ENCODE measurements at regions not wholly inside any gene's neighbourhood (a gene's known extent, or its start where the extent isn't known, plus 50 kb on each side); places are given as distances from the start of the nearest gene placed in this dataset.

DNA sequence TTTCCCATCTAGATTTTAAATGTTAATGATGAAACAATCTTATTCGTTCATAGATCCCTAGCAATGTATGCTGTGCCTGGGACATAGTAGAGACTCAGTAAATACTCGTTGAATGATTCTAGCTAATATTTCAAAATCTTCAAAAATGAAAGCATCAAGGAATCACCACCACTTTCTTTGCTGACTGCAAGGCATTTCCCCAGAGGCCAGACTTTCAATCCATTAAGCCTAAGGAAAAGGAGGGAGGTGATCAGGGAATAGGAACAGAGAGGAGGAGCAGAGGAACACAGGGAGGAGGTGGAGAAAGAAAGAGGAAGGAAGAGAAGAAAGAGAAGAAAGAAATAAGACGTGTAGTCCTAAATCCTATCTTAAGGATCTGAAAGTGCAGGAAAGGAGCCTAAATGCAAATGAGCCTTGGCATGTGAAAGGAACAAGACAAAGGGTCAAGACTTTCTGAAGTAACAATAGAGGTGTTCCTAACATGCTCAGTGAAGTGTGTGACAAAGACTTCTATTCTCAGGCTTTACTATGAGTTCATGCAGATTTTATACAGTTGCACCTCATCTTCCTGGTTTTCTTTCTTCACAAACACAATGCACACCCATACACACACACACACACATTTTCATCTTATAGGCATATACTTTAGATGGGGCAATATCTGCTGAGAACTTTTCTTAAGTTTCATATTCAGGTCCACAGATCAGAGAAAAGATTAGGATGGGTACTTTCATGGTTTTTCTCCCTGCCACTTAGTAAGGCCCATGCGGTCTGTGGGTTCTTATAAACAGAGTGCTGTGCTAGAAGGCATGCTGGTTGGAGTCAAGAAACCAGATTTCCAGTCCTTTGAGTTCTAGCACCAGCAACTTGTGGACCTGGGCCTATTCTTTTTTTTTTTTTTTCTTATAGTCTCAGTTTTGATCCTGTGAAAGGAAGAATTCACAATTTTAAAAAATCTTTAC, 512.2 kb upstream of the TNC start:
- no peaks in the 10 kb centered on the region for H3K4me1 ChIP-seq (ENCODE audit: control insufficient read depth, insufficient read depth, low read length)
- H3K36me3 ChIP-seq (ENCODE audit: control insufficient read depth, insufficient read depth, low read length) = no peaks in the 10 kb centered on the region
- no peak overlapping the region for H3K4me3 ChIP-seq (ENCODE audit: low read depth in 2 of 2, low read length in 2 of 2)
- ChIA-PET POLR2A (no interaction called here), CTCF (no interaction called here)
- TF ChIP-seq, protein P1, sequence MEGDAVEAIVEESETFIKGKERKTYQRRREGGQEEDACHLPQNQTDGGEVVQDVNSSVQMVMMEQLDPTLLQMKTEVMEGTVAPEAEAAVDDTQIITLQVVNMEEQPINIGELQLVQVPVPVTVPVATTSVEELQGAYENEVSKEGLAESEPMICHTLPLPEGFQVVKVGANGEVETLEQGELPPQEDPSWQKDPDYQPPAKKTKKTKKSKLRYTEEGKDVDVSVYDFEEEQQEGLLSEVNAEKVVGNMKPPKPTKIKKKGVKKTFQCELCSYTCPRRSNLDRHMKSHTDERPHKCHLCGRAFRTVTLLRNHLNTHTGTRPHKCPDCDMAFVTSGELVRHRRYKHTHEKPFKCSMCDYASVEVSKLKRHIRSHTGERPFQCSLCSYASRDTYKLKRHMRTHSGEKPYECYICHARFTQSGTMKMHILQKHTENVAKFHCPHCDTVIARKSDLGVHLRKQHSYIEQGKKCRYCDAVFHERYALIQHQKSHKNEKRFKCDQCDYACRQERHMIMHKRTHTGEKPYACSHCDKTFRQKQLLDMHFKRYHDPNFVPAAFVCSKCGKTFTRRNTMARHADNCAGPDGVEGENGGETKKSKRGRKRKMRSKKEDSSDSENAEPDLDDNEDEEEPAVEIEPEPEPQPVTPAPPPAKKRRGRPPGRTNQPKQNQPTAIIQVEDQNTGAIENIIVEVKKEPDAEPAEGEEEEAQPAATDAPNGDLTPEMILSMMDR (IDR thresholded peaks at IDR 0.05) = no peak
- no peak for TF ChIP-seq SIN3A (IDR thresholded peaks at IDR 0.05; ENCODE audit: borderline replicate concordance, insufficient read depth, low read depth, low read length)
- TF ChIP-seq, protein P2, sequence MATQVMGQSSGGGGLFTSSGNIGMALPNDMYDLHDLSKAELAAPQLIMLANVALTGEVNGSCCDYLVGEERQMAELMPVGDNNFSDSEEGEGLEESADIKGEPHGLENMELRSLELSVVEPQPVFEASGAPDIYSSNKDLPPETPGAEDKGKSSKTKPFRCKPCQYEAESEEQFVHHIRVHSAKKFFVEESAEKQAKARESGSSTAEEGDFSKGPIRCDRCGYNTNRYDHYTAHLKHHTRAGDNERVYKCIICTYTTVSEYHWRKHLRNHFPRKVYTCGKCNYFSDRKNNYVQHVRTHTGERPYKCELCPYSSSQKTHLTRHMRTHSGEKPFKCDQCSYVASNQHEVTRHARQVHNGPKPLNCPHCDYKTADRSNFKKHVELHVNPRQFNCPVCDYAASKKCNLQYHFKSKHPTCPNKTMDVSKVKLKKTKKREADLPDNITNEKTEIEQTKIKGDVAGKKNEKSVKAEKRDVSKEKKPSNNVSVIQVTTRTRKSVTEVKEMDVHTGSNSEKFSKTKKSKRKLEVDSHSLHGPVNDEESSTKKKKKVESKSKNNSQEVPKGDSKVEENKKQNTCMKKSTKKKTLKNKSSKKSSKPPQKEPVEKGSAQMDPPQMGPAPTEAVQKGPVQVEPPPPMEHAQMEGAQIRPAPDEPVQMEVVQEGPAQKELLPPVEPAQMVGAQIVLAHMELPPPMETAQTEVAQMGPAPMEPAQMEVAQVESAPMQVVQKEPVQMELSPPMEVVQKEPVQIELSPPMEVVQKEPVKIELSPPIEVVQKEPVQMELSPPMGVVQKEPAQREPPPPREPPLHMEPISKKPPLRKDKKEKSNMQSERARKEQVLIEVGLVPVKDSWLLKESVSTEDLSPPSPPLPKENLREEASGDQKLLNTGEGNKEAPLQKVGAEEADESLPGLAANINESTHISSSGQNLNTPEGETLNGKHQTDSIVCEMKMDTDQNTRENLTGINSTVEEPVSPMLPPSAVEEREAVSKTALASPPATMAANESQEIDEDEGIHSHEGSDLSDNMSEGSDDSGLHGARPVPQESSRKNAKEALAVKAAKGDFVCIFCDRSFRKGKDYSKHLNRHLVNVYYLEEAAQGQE (IDR thresholded peaks at IDR 0.05; ENCODE audit: insufficient read depth in 1 of 2, low read depth in 2 of 2, low read length in 1 of 2) = no peak
- no peak for TF ChIP-seq TCF7L2 (IDR thresholded peaks at IDR 0.05; ENCODE audit: low read depth, low read length)
- TF ChIP-seq POLR2AphosphoS5 (IDR thresholded peaks at IDR 0.05; ENCODE audit: low read depth, low read length) = no peak
- in situ Hi-C loops (cut with HindIII; ENCODE audit: low pct_unique_long_range_greater_than_20kb, low sequenced_read_pairs) = no loop called here
- H3K9me3 ChIP-seq (ENCODE audit: control insufficient read depth, insufficient read depth, low read depth, low read length) = no peaks in the 10 kb centered on the region
- H3K27ac ChIP-seq (ENCODE audit: low read length) = no peak overlapping the region; the same call in 1 of the 2 replicates
- intact Hi-C loops (cut with micrococcal nuclease; ENCODE audit: unreplicated experiment) = no loop called here
- DNase-seq (ENCODE audit: low read depth, low spot score) (no peak), ATAC-seq (no peak)
- no TSS peak for BruUV-seq (replicated peaks)
- H3K27me3 ChIP-seq (ENCODE audit: control insufficient read depth, insufficient read depth, low read length) = no peaks in the 10 kb centered on the region

DNA sequence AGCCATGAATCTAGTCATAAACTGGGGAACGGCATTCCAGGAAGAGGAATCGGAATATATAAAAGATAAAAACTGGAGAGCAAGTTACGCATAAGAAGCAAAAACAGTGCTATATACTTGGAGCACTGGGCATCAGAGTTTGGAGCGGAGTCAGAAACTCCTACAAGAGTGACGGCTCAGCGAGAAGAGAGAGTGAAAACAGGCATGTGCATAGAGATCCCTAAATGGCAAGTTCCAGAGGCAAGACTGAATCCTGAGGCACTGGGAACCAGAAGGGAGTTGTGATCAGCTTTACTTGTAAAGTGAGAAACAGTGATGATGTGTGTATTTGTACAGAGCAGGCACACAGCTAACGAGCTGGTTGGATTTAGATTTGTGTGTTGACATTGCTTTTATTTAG, 514.4 kb upstream of the TNC start:
- no peak overlapping the region for H3K4me3 ChIP-seq (ENCODE audit: low read depth in 2 of 2, low read length in 2 of 2)
- H3K36me3 ChIP-seq (ENCODE audit: control insufficient read depth, insufficient read depth, low read length) = no peaks in the 10 kb centered on the region
- no peak overlapping the region for H3K27ac ChIP-seq (ENCODE audit: low read length)
- ChIA-PET CTCF (no interaction called here), POLR2A (no interaction called here)
- DNase-seq (ENCODE audit: low read depth, low spot score) (no peak), ATAC-seq (no peak)
- TF ChIP-seq TCF7L2 (IDR thresholded peaks at IDR 0.05; ENCODE audit: low read depth, low read length) (no peak), SIN3A (IDR thresholded peaks at IDR 0.05; ENCODE audit: borderline replicate concordance, insufficient read depth, low read depth, low read length) (no peak), POLR2AphosphoS5 (IDR thresholded peaks at IDR 0.05; ENCODE audit: low read depth, low read length) (no peak)
- TF ChIP-seq, protein P2 (IDR thresholded peaks at IDR 0.05; ENCODE audit: insufficient read depth in 1 of 2, low read depth in 2 of 2, low read length in 1 of 2) = no peak
- TF ChIP-seq, protein P1 (IDR thresholded peaks at IDR 0.05) = no peak
- H3K4me1 ChIP-seq (ENCODE audit: control insufficient read depth, insufficient read depth, low read length) = no peaks in the 10 kb centered on the region
- intact Hi-C loops (cut with micrococcal nuclease; ENCODE audit: unreplicated experiment) = no loop called here
- no peaks in the 10 kb centered on the region for H3K27me3 ChIP-seq (ENCODE audit: control insufficient read depth, insufficient read depth, low read length)
- no peaks in the 10 kb centered on the region for H3K9me3 ChIP-seq (ENCODE audit: control insufficient read depth, insufficient read depth, low read depth, low read length)
- in situ Hi-C loops (cut with HindIII; ENCODE audit: low pct_unique_long_range_greater_than_20kb, low sequenced_read_pairs) = no loop called here
- no TSS peak for BruUV-seq (replicated peaks)
